A549 (cell line): ENCODE measurements at regions not wholly inside any gene's neighbourhood (a gene's known extent, or its start where the extent isn't known, plus 50 kb on each side); places are given as distances from the start of the nearest gene placed in this dataset.

Experiments used
- ATAC-seq, 2 experiments: fragments of 200-7000 bp in 1 of 2; fragments of >200 bp in 1 of 2; cut with Nextera tagmentation in 1 of 2; cut with Tn5 transposase in 1 of 2; 3 replicates each; pipeline versions ENCODE4 v1.8.0 to v1.9.1; 2018 to 2020; ENCODE audit warnings: mild to moderate bottlenecking in 1 of 2, moderate library complexity in 1 of 2
- CTCF ChIA-PET: fragments of 300-600 bp; sonication (Branson Sonifier 250); formaldehyde crosslinking; extraction: SDS; loops from one replicate; lab custom pipeline; 2021; ENCODE audit warnings: antibody characterized with exemption, inconsistent platforms; lab: Yijun Ruan, JAX
- POLR2A ChIA-PET: fragments of 350-600 bp; formaldehyde crosslinking; extraction: SDS; loops from one replicate; lab custom pipeline; 2021; ENCODE audit warnings: antibody characterized with exemption, inconsistent platforms; lab: Yijun Ruan, JAX
- DNase-seq, 2 experiments: peaks; one replicate each; pipeline versions ENCODE4 v3.0.0 to v3.0.0-alpha.2; 2011 to 2016; ENCODE audit warnings: low read depth in 1 of 2, low spot score in 1 of 2
- FAIRE-seq: peaks from 2 replicates; lab custom pipeline; 2011; peaks lifted over from hg19 to GRCh38; lab: Jason Lieb, UNC
- H3K27ac ChIP-seq, 2 experiments: fragments of >200 bp; sonication (Bioruptor Twin); formaldehyde crosslinking; 3 replicates each; pipeline ENCODE4 v1.5.1; 2016 to 2017
- H3K4me1 ChIP-seq: fragments of >200 bp; sonication (Bioruptor Twin); formaldehyde crosslinking; 3 replicates; pipeline ENCODE4 v1.6.1; 2016
- H3K4me2 ChIP-seq: fragments of >200 bp; sonication (Bioruptor Twin); formaldehyde crosslinking; 3 replicates; pipeline ENCODE4 v1.6.1; 2016
- H3K4me3 ChIP-seq: fragments of >200 bp; sonication (Bioruptor Twin); formaldehyde crosslinking; 3 replicates; pipeline ENCODE4 v1.5.1; 2016
- H3K9me3 ChIP-seq: fragments of >200 bp; sonication (Bioruptor Twin); formaldehyde crosslinking; 3 replicates; pipeline ENCODE4 v1.6.1; 2016
- BCL3 ChIP-seq: fragments of >200 bp; sonication (Bioruptor Twin); formaldehyde crosslinking; IDR thresholded peaks from 3 replicates; pipeline ENCODE4 v1.6.1; 2016
- CBX8 ChIP-seq: fragments of 200-600 bp; sonication (generic); IDR thresholded peaks from 2 replicates; pipeline ENCODE4 v1.6.1; 2016
- CEBPB ChIP-seq, 2 experiments: fragments of >200 bp in 1 of 2; sonication (Bioruptor Twin) in 1 of 2; formaldehyde crosslinking in 1 of 2; IDR thresholded peaks; 2 replicates each; pipeline ENCODE4 v1.6.1; 2012 to 2016
- CTCF ChIP-seq: fragments of >200 bp; sonication (Bioruptor Twin); formaldehyde crosslinking; IDR thresholded peaks from 3 replicates; pipeline ENCODE4 v1.5.1; 2016
- E2F6 ChIP-seq: IDR thresholded peaks from 2 replicates; pipeline ENCODE4 v1.6.1; 2012; ENCODE audit warnings: low read depth, borderline replicate concordance
- EHMT2 ChIP-seq: fragments of 200-600 bp; sonication (generic); IDR thresholded peaks from 2 replicates; pipeline ENCODE4 v1.6.1; 2016; ENCODE audit warnings: antibody characterized with exemption, low read depth, mild to moderate bottlenecking, moderate library complexity
- GATA3 ChIP-seq: IDR thresholded peaks from 2 replicates; pipeline ENCODE4 v1.6.1; 2012; ENCODE audit warnings: borderline replicate concordance
- HDAC2 ChIP-seq: fragments of 200-600 bp; sonication (generic); IDR thresholded peaks from 2 replicates; pipeline ENCODE4 v1.6.1; 2016
- HEYL ChIP-seq: fragments of 250-450 bp; sonication (Bioruptor Pico); IDR thresholded peaks from 2 replicates; pipeline ENCODE4 v1.8.0; 2021; ENCODE audit warnings: mild to moderate bottlenecking, moderate library complexity
- HMGXB4 ChIP-seq: fragments of 250-450 bp; sonication (Bioruptor Pico); IDR thresholded peaks from 2 replicates; pipeline ENCODE4 v1.5.0; 2021; ENCODE audit warnings: mild to moderate bottlenecking, moderate library complexity, borderline replicate concordance
- HOXA7 ChIP-seq: fragments of 250-450 bp; sonication (Bioruptor Pico); IDR thresholded peaks from 2 replicates; pipeline ENCODE4 v1.5.0; 2020; ENCODE audit warnings: mild to moderate bottlenecking, moderate library complexity
- HOXB13 ChIP-seq: fragments of 250-450 bp; sonication (Bioruptor Pico); IDR thresholded peaks from 2 replicates; pipeline ENCODE4 v1.5.0; 2020; ENCODE audit warnings: low read depth, mild to moderate bottlenecking, moderate library complexity
- JUN ChIP-seq, 2 experiments: fragments of >200 bp; sonication (Bioruptor Twin); formaldehyde crosslinking; IDR thresholded peaks; 2 replicates in 1 of 2; 3 replicates in 1 of 2; pipeline ENCODE4 v1.6.1; 2016 to 2017
- KDM1A ChIP-seq: fragments of 200-600 bp; sonication (generic); IDR thresholded peaks from 2 replicates; pipeline ENCODE4 v1.6.1; 2016; ENCODE audit warnings: low read depth, mild to moderate bottlenecking
- MAFK ChIP-seq: fragments of 450-650 bp; IDR thresholded peaks from 2 replicates; pipeline ENCODE4 v1.6.1; 2014; ENCODE audit not compliant: partially characterized antibody
- MAX ChIP-seq: IDR thresholded peaks from 2 replicates; pipeline ENCODE4 v1.6.1; 2012
- MAZ ChIP-seq: fragments of 150-350 bp; IDR thresholded peaks from 2 replicates; pipeline ENCODE4 v1.6.1; 2014; ENCODE audit warnings: antibody characterized with exemption, low read depth, low read length, borderline replicate concordance
- NFE2L2 ChIP-seq: fragments of 150-350 bp; conservative IDR thresholded peaks from 2 replicates; pipeline ENCODE4 v1.6.1; 2014; ENCODE audit warnings: low read length
- PBX3 ChIP-seq: IDR thresholded peaks from 2 replicates; pipeline ENCODE4 v1.6.1; 2012
- PHF8 ChIP-seq: fragments of 200-600 bp; sonication (generic); IDR thresholded peaks from 2 replicates; pipeline ENCODE4 v1.6.1; 2016; ENCODE audit warnings: low read depth, mild to moderate bottlenecking, antibody characterized with exemption, moderate library complexity, borderline replicate concordance
- REST ChIP-seq: fragments of 200-600 bp; sonication (generic); IDR thresholded peaks from 2 replicates; pipeline ENCODE4 v1.6.1; 2016; ENCODE audit warnings: antibody characterized with exemption, mild to moderate bottlenecking, moderate library complexity
- RFX5 ChIP-seq: fragments of 450-650 bp; IDR thresholded peaks from 2 replicates; pipeline ENCODE4 v1.7.1; 2014; ENCODE audit warnings: antibody characterized with exemption, mild to moderate bottlenecking, moderate library complexity
- SMC3 ChIP-seq: fragments of >200 bp; sonication (Bioruptor Twin); formaldehyde crosslinking; IDR thresholded peaks from 3 replicates; pipeline ENCODE4 v1.6.1; 2018; ENCODE audit warnings: inconsistent platforms
- SREBF2 ChIP-seq: fragments of 450-650 bp; IDR thresholded peaks from 2 replicates; pipeline ENCODE4 v1.6.1; 2014; ENCODE audit warnings: mild to moderate bottlenecking, moderate library complexity
- ZNF302 ChIP-seq: fragments of 250-450 bp; sonication (Bioruptor Pico); IDR thresholded peaks from 2 replicates; pipeline ENCODE4 v1.9.0; 2021; ENCODE audit warnings: inconsistent platforms, mild to moderate bottlenecking, moderate library complexity
- ZSCAN20 ChIP-seq: fragments of 250-450 bp; sonication (Bioruptor Pico); IDR thresholded peaks from 2 replicates; pipeline ENCODE4 v1.8.0; 2022; ENCODE audit warnings: mild to moderate bottlenecking, moderate library complexity
- WGBS: methylation state at CpG from one replicate; pipeline ENCODE4 v1.1.6; 2017; ENCODE audit errors: missing lambda C conversion rate; 5-methylcytosine and 5-hydroxymethylcytosine counted together

- TF ChIP-seq BCL3, result no peak
- no peak for TF ChIP-seq NFE2L2
- no peak for TF ChIP-seq HDAC2
- no peak for TF ChIP-seq REST
- TF ChIP-seq ZSCAN20 (CRISPR knock-in tag), result no peak
- TF ChIP-seq, all 56 proteins: peak for 0
Measured at GRCh38 chr4:100953616-100954015, 393.7 kb downstream of the PPP3CA start (continued).

- Histone ChIP-seq H3K4me3 (no peak overlapping the region), H3K4me1 (no peaks in the 10 kb centered on the region), H3K4me2 (no peak overlapping the region), H3K27ac (no peak overlapping the region), H3K9me3 (no peaks in the 10 kb centered on the region)
- ATAC-seq (no peak), FAIRE-seq (no peak), DNase-seq (no peak)
- no peak for TF ChIP-seq PHF8
- TF ChIP-seq ZNF302 (CRISPR knock-in tag), result no peak
- no peak for TF ChIP-seq PBX3
- no peak for TF ChIP-seq HEYL (CRISPR knock-in tag)
- no peak for TF ChIP-seq SMC3
- TF ChIP-seq JUN (IDR thresholded peaks at IDR 0.05), result no peak
- no peak for TF ChIP-seq E2F6
- TF ChIP-seq SREBF2, result no peak
- no peak for TF ChIP-seq EHMT2
- ChIA-PET CTCF (no interaction called here), POLR2A (no interaction called here)
- WGBS, result 80% methylated on average over 4 of the region's 4 CpGs
Measured at GRCh38 chr4:100952590-100952989, 394.7 kb downstream of the PPP3CA start.

- no peak for FAIRE-seq
- H3K4me3 ChIP-seq, result no peak overlapping the region
- CTCF ChIA-PET, result no interaction called here
- TF ChIP-seq RFX5, result no peak
- no peak for TF ChIP-seq HMGXB4 (CRISPR knock-in tag)
- TF ChIP-seq HOXA7 (CRISPR knock-in tag), result no peak
- TF ChIP-seq CBX8, result no peak
- TF ChIP-seq MAFK, result no peak
- TF ChIP-seq MAX, result no peak
- TF ChIP-seq KDM1A, result no peak
- TF ChIP-seq GATA3, result no peak
- no peak for TF ChIP-seq HOXB13 (CRISPR knock-in tag)
- no peak for TF ChIP-seq CTCF
- no peak for TF ChIP-seq MAZ
- TF ChIP-seq HDAC2, result no peak
- no peak for TF ChIP-seq CEBPB (IDR thresholded peaks at IDR 0.05)
Measured at GRCh38 chr4:100949350-100949935, 397.9 kb downstream of the PPP3CA start.

More at GRCh38 chr4:100949350-100949935, 397.9 kb downstream of the PPP3CA start:
- Histone ChIP-seq H3K4me1 (no peaks in the 10 kb centered on the region), H3K9me3 (no peaks in the 10 kb centered on the region), H3K27ac (no peak overlapping the region), H3K4me2 (no peak overlapping the region)
- ATAC-seq (no peak), DNase-seq (no peak)
- POLR2A ChIA-PET, result no interaction called here
- WGBS, result 29% methylated on average over 3 of the region's 3 CpGs
